GM18507 (cell line): ENCODE measurements at regions not wholly inside any gene's neighbourhood (a gene's known extent, or its start where the extent isn't known, plus 50 kb on each side); places are given as distances from the start of the nearest gene placed in this dataset.

ENCODE experiments used
- DNase-seq: peaks from one replicate; pipeline ENCODE4 v3.0.0; 2011; ENCODE audit warnings: low read depth; ENCODE audit not compliant: insufficient read length; ENCODE audit errors: extremely low spot score
- FAIRE-seq: peaks from 2 replicates; lab custom pipeline; 2011; peaks lifted over from hg19 to GRCh38; lab: Jason Lieb, UNC

GRCh38 chr1:187476671-187477070 lies 647.9 kb downstream of the PLA2G4A start:
- FAIRE-seq (no peak), DNase-seq (no peak)

GRCh38 chr1:187477103-187477502 lies 648.4 kb downstream of the PLA2G4A start:
- DNase-seq (no peak), FAIRE-seq (no peak)

- FAIRE-seq (no peak), DNase-seq (no peak)
These were observed 648.8 kb downstream of the PLA2G4A start for GRCh38 chr1:187477535-187477934.

- DNase-seq = no peak
- no peak for FAIRE-seq
These were observed 652.9 kb downstream of the PLA2G4A start for GRCh38 chr1:187481581-187482148.

GRCh38 chr1:187490266-187490665 lies 661.5 kb downstream of the PLA2G4A start:
- FAIRE-seq = no peak
- DNase-seq = no peak

- FAIRE-seq (no peak), DNase-seq (no peak)
These were observed 662.5 kb downstream of the PLA2G4A start for GRCh38 chr1:187491082-187491720.

- no peak for DNase-seq
- FAIRE-seq = no peak
These were observed 669.3 kb downstream of the PLA2G4A start for GRCh38 chr1:187498028-187498427.

DNA sequence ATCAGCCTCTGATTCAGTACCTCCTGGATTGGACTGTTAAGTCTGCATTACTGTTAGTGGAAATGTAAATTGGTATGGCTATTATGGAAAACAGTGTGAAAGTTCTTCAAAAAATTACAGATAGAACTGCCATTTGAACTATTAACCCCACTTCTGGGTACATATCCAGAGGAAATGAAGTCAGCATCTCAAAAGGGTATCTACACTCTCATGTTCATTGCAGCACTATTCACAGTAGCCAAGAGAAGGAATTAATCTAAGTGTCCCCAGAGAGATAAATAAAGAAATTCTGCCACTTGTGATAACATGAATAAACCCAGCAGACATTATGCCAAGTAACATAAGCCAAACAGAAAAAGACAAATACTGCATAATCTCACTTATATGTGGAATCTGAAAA lies 676.0 kb downstream of the PLA2G4A start:
- no peak for DNase-seq
- no peak for FAIRE-seq

DNA sequence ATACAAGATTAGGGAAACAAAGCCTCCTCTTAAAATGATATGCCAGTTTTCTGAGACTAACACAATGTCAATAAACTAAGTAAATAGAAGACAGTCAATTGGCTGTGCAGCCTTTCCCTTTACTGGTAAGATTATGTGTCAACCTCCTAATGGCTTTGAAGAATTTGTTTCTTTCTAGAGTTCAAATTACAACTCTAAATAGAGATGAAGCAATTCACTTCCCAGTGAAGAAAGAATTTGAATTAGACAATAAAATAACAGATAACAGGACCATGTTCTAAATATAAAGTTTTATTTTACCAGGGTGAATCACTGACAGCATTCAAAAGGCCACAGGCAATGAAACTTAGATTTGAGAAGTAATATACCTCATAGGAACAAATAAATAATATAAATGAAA lies 680.3 kb downstream of the PLA2G4A start:
- FAIRE-seq (no peak), DNase-seq (no peak)

DNA sequence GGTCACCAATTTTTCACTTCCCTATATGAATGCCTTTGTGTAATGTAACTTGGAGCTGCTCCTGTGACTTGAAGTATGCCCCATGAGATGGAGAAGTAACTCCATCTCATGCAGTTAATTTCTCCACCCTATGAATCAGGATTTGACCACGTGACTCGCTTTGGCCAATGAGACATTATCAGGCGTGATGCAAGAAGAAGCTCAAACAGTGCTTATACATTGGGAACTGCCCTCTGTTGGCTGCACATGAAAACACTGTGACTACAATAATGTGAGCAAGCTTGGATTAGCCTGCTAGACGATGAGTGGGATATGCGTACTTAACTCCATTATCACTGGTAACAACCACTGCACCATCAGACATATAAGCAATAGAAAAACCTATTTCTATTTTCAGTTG lies 684.4 kb downstream of the PLA2G4A start:
- DNase-seq = no peak
- no peak for FAIRE-seq

DNA sequence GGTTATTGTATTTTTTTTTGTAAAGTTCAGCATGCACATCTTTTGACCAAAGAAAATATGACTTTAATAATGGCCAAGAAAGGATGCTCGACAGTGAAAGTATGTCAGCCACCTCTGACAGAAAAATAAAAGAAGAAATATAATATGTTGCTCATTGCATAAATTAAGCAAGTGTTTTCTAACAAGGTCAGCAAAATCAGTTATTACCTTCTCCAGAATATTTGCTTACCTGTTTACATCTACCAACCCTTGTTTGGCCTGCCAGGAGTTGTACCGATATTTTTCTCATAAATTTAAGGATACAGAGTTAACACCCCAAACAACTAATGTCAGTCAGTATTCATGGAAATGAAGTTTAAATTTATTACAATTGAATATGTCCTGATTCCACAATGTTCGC lies 685.4 kb downstream of the PLA2G4A start:
- no peak for FAIRE-seq

DNA sequence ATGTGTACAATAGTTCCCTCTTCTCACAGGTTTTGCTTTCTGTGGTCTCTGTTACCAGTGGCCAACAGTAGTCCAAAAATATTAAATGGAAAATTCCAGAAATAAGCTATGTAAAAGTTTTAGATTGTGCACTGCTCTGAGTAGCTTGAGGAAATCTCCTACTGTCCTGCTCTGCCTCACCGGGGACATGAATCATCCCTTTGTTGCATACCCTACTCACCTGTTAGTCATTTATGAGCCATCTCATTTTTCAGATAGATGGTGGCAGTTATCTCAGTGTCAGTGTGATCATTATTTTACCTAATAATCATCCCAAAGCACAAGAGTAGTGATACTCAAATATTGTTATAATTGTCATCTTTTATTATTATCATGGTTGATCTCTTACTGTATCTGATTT lies 688.1 kb downstream of the PLA2G4A start:
- no peak for DNase-seq
- FAIRE-seq = no peak

More for the DNA sequence above, 685.4 kb downstream of the PLA2G4A start:
- no peak for DNase-seq

DNA sequence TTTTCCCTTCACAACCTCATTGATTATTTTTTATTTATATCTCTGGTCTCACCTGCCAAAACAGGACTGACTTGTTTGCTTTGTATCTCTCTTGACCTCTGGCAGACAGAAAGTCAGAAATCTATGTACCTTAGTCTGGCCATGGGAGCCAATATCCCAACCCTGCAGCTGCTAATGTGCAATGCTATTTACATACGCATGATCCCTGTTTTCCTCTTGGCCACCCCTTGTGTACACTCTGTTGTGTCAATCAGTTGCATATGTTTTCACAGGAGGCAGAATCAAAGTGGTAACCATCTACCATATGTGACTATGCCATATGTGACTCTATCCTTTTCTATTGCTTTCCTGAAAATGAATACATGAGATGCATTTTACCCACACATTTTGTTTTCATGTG lies 688.8 kb downstream of the PLA2G4A start:
- no peak for FAIRE-seq
- DNase-seq = no peak

- no peak for FAIRE-seq
- DNase-seq = no peak
These were observed 698.6 kb downstream of the PLA2G4A start for GRCh38 chr1:187527346-187527745.

DNA sequence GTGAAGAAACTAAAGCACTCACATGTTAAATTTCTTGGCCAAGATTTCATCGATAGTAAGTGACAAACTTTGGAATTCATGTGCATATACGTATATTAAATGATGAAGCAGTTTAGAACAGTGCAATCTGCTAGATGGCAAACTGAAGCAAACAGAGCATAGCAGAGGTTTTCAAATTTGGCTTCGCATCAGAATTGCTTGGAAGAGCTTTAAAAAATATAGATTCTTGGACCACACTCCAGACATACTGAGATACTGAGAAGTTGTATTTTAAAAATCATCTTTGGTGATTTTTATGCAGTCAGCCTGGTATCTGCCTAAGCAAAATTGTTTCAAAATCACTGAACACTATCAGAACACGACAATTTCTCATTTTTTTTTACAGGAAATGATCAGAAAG lies 709.2 kb downstream of the PLA2G4A start:
- no peak for DNase-seq
- FAIRE-seq = no peak

DNA sequence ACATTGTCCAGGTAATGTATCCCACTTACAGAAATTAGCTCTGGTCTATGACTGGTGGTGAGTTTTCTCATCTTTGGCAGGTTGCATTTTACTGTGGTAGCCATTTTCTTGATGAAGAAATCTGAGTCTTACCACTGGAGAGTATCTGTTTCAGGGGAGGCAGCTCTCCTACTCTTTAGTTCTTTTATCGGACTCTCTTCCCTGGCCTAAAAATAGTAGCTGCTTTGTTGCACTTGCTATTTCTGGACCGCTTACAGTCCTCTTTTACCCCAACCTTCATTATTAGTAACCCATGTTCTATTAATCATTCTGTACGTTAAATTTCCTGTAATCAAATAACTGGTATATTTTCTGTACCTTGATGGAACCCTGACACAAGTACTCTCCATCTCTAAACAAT lies 720.8 kb downstream of the PLA2G4A start:
- DNase-seq (no peak), FAIRE-seq (no peak)

DNA sequence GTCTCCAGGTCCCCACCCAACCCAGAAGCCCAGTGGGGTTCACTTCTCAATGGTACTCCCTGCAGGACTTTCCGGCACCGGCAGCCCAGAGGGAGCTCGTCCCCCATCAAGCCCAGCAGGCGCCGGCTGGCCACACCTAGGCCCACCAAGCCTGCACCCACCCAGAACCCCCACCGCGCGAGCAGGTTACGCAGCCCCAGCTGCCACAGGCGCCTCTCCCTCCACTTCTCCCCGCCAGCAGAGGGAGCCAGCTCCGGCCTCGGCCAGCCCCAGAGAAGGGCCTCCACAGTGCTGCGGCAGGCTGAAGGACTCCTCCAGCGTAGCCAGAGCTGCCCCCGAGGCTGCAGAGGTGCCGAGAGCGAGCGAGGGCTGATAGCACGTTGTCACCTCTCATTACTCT lies 722.3 kb downstream of the PLA2G4A start:
- FAIRE-seq = no peak

DNA sequence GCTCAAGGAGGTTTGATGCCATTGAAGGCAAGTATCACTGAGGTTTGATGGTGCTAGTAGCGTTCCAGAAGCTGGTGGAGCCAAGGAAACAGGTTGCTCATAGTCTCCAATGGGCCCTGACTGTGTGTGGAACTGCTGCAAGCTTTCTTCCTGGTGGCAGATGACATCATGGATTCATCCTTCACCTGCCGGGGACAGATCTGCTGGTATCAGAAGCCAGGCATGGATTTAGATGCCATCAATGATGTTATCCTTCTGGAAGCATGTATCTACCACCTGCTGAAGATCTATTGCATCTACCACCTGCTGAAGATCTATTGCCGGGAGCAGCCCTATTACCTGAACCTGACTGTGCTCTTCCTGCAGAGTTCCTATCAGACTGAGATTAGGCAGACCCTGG lies 734.4 kb downstream of the PLA2G4A start:
- DNase-seq (no peak), FAIRE-seq (no peak)

More for the DNA sequence above, 722.3 kb downstream of the PLA2G4A start:
- no peak for DNase-seq

DNA sequence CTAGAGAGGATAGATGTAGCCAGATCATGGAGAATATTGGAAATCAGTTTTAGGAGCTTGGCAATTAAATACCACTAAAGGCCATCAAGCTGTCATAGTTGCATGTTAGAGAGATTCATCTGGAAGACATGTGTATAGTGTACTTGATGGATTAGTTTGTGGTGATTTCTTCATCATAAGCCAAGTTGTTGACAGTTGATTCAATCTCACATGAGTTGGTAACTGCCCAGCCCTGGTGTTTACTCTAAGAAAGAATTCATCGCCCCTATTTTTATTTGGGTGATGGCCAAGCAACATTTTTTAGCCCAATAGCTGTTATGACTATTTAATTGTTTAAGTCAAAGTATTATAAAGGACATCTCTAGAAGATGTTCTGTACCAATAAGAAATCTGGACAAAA lies 737.6 kb downstream of the PLA2G4A start:
- DNase-seq (no peak), FAIRE-seq (no peak)

DNA sequence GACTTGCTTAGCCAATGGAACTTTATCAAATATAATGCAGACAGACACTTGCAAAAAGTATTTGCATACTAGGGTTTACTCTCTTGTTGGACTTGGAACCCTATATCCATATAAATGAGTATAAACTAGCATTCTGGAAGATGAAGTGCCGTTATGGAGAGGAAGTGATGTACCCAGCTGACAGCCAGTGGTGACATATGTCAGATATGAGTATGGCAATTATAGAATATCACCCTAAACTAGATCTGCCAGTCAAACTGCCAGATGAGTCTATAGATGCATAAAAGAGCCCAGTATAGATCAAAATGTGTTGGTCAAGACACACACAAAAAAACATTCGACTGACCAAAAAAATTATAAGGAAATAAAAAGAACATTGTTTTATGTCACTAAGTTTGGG lies 739.3 kb downstream of the PLA2G4A start:
- FAIRE-seq = no peak
- DNase-seq = no peak

DNA sequence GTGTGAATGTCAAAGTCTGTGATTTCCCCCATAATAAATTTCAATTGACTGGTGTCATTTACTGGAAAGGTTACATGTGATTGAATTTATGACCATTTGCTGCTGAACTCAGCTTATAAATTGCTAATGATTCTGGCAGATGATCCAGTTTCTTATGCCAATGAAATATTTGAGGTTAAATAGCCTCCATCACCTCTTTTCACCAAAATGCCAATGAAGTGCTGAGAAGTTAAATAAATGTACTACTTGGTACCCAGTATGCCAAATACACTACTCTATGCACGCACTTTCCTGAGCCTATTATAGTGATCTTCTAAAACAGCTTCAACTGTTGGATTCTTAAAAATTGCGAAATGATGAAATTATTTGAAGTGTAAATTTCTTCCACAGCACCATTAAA lies 741.4 kb downstream of the PLA2G4A start:
- DNase-seq = no peak
- FAIRE-seq = no peak

GRCh38 chr1:187577610-187578009 lies 748.9 kb downstream of the PLA2G4A start:
- DNase-seq = no peak
- no peak for FAIRE-seq
